Heart left ventricle (tissue), 13 donors: ENCODE measurements at regions not wholly inside any gene's neighbourhood (a gene's known extent, or its start where the extent isn't known, plus 50 kb on each side); places are given as distances from the start of the nearest gene placed in this dataset.

Experiments
- POLR2A ChIP-seq, 2 donors: fragments of 450-650 bp; IDR thresholded peaks; one replicate each; pipeline ENCODE4 v1.6.1; 2017; ENCODE audit warnings: antibody characterized with exemption in 2 of 2, mild to moderate bottlenecking in 2 of 2, moderate library complexity in 2 of 2
- TF ChIP-seq, protein P1 (sequence below), 12 donors: fragments of 200-600 bp; sonication (generic) in 4 of 12; IDR thresholded peaks; one replicate each; pipeline versions ENCODE4 v1.5.0 to v1.8.0; 2018 to 2022; ENCODE audit warnings: antibody characterized with exemption in 12 of 12, mild to moderate bottlenecking in 5 of 12
- donor health status: ischemic (EF 13 %, LVEDD 7.1; RV severe dilation, severe dysfunction).
- donor health status: DM: no; HTN: yes; CAD: no.
- donor health status: DM: no; HTN: no; CAD: no.
- donor health status: ischemic (EF 25% LVEDD 6.9; RV normal size, moderate dysfunction).
- donor health status: ischemic (EF 25% LVEDD 5.7; RV mildly dilated, moderate dysfunction).
- donor health status: ischemic (EF 35%, LVEDD 5.7; RV mildly dilated, moderate dysfunction).
- donor health status: nonischemic (EF 11% LVEDD 7.7; RV severe dilation, severe dysfunction).
- donor health status: DM: yes; HTN: yes; CAD: no.
- donor health status: PGD.
- donor health status: ischemic (EF 29% LVEDD 5.4; RV normal size, mild dysfunction).
- donor health status: nonischemic (EF 23%, LVEDD 6.1; RV moderate dilation, normal function).

DNA sequence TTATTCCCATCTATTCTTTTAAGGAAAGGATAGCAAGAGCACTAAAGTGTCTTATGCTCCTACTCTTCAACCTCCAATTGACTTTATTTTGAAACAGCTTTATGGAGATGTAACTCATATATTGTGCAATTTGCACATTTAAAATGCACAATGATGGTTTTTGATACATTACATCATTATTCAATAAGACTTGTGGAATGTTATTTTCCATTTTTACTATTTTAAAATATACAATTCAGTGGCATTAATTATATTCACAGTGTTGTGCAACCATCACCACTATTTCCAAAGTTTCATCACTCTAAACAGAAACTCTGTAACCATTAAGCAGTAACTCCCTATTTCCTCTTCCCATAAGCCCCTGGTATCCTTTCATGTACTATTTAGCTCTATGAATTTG lies 489.8 kb downstream of the NEBL start:
- TF ChIP-seq POLR2A (IDR thresholded peaks at IDR 0.05): no peak
- TF ChIP-seq, protein P1, sequence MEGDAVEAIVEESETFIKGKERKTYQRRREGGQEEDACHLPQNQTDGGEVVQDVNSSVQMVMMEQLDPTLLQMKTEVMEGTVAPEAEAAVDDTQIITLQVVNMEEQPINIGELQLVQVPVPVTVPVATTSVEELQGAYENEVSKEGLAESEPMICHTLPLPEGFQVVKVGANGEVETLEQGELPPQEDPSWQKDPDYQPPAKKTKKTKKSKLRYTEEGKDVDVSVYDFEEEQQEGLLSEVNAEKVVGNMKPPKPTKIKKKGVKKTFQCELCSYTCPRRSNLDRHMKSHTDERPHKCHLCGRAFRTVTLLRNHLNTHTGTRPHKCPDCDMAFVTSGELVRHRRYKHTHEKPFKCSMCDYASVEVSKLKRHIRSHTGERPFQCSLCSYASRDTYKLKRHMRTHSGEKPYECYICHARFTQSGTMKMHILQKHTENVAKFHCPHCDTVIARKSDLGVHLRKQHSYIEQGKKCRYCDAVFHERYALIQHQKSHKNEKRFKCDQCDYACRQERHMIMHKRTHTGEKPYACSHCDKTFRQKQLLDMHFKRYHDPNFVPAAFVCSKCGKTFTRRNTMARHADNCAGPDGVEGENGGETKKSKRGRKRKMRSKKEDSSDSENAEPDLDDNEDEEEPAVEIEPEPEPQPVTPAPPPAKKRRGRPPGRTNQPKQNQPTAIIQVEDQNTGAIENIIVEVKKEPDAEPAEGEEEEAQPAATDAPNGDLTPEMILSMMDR (IDR thresholded peaks at IDR 0.05): no peak
